ENCODE measurements at regions not wholly inside any gene's neighbourhood (a gene's known extent, or its start where the extent isn't known, plus 50 kb on each side); places are given as distances from the start of the nearest gene placed in this dataset.

- no peak overlapping the region for H3K4me3 ChIP-seq (ENCODE audit: low read depth, low read length)
- no peak for DNase-seq (ENCODE audit: low read depth)
- TF ChIP-seq CTCF (IDR thresholded peaks at IDR 0.05; ENCODE audit: control insufficient read depth, extremely low read depth, insufficient read depth): no peak
Observed at GRCh38 chr20:60840971-60841370, 411.1 kb upstream of the CDH4 start.

GRCh38 chr20:60845146-60845545 lies 406.9 kb upstream of the CDH4 start:
- DNase-seq (ENCODE audit: low read depth): no peak
- TF ChIP-seq CTCF (IDR thresholded peaks at IDR 0.05; ENCODE audit: control insufficient read depth, extremely low read depth, insufficient read depth): no peak
- H3K4me3 ChIP-seq (ENCODE audit: low read depth, low read length): no peak overlapping the region

GRCh38 chr20:60851826-60852704 lies 400.0 kb upstream of the CDH4 start:
- TF ChIP-seq CTCF (IDR thresholded peaks at IDR 0.05; ENCODE audit: control insufficient read depth, extremely low read depth, insufficient read depth): peak; percentile 72
- H3K4me3 ChIP-seq (ENCODE audit: low read depth, low read length): no peak overlapping the region
- DNase-seq (ENCODE audit: low read depth): no peak

- no peak overlapping the region for H3K4me3 ChIP-seq (ENCODE audit: low read depth, low read length)
- no peak for TF ChIP-seq CTCF (IDR thresholded peaks at IDR 0.05; ENCODE audit: control insufficient read depth, extremely low read depth, insufficient read depth)
- DNase-seq (ENCODE audit: low read depth): no peak
Observed at GRCh38 chr20:60857708-60858107, 394.4 kb upstream of the CDH4 start.

- no peak for TF ChIP-seq CTCF (IDR thresholded peaks at IDR 0.05; ENCODE audit: control insufficient read depth, extremely low read depth, insufficient read depth)
- H3K4me3 ChIP-seq (ENCODE audit: low read depth, low read length): no peak overlapping the region
- DNase-seq (ENCODE audit: low read depth): no peak
Observed at GRCh38 chr20:60862601-60863000, 389.5 kb upstream of the CDH4 start.

GRCh38 chr20:60863548-60863947 lies 388.5 kb upstream of the CDH4 start:
- DNase-seq (ENCODE audit: low read depth): no peak
- no peak overlapping the region for H3K4me3 ChIP-seq (ENCODE audit: low read depth, low read length)
- no peak for TF ChIP-seq CTCF (IDR thresholded peaks at IDR 0.05; ENCODE audit: control insufficient read depth, extremely low read depth, insufficient read depth)

- TF ChIP-seq CTCF (IDR thresholded peaks at IDR 0.05; ENCODE audit: control insufficient read depth, extremely low read depth, insufficient read depth): no peak
- no peak overlapping the region for H3K4me3 ChIP-seq (ENCODE audit: low read depth, low read length)
- DNase-seq (ENCODE audit: low read depth): no peak
Observed at GRCh38 chr20:60867589-60867988, 384.5 kb upstream of the CDH4 start.
